Left hindlimb (tissue), 1 donor: ENCODE measurements at regions not wholly inside any gene's neighbourhood (a gene's known extent, or its start where the extent isn't known, plus 50 kb on each side); places are given as distances from the start of the nearest gene placed in this dataset.
A peak's percentile ranks its signal among the peaks of the same experiment; 100 is the strongest.

ENCODE experiments used
- DNase-seq: peaks from one replicate; pipeline ENCODE4 v3.0.0-alpha.2; 2018

GRCh38 chr15:38864122-38864521 is 299.5 kb upstream of the RASGRP1 start:
- DNase-seq = no peak

GRCh38 chr15:38864827-38865581 is 300.4 kb upstream of the RASGRP1 start:
- DNase-seq = peak; percentile 73

- no peak for DNase-seq
Measured at GRCh38 chr15:38867556-38867955, 302.9 kb upstream of the RASGRP1 start.

- no peak for DNase-seq
Measured at GRCh38 chr15:38868326-38869114, 303.9 kb upstream of the RASGRP1 start.

- no peak for DNase-seq
Measured at GRCh38 chr15:38871638-38872037, 307.0 kb upstream of the RASGRP1 start.

- DNase-seq = no peak
Measured at GRCh38 chr15:38872732-38873131, 308.1 kb upstream of the RASGRP1 start.

GRCh38 chr15:38873158-38873557 is 308.5 kb upstream of the RASGRP1 start:
- DNase-seq = no peak

GRCh38 chr15:38874464-38874863 is 309.9 kb upstream of the RASGRP1 start:
- DNase-seq = no peak

- DNase-seq = no peak
Measured at GRCh38 chr15:38876211-38876610, 311.6 kb upstream of the RASGRP1 start.

GRCh38 chr15:38876621-38877020 is 312.0 kb upstream of the RASGRP1 start:
- DNase-seq = no peak

- DNase-seq = no peak
Measured at GRCh38 chr15:38877471-38877870, 312.9 kb upstream of the RASGRP1 start.

- no peak for DNase-seq
Measured at GRCh38 chr15:38878026-38878425, 313.4 kb upstream of the RASGRP1 start.

- DNase-seq = no peak
Measured at GRCh38 chr15:38878926-38879325, 314.3 kb upstream of the RASGRP1 start.

GRCh38 chr15:38879909-38880471 is 315.4 kb upstream of the RASGRP1 start:
- DNase-seq = no peak

GRCh38 chr15:38882221-38882620 is 317.6 kb upstream of the RASGRP1 start:
- DNase-seq = no peak

- DNase-seq = no peak
Measured at GRCh38 chr15:38883987-38884386, 319.4 kb upstream of the RASGRP1 start.

GRCh38 chr15:38885001-38885400 is 320.4 kb upstream of the RASGRP1 start:
- no peak for DNase-seq

GRCh38 chr15:38885471-38885952 is 320.9 kb upstream of the RASGRP1 start:
- DNase-seq = no peak

GRCh38 chr15:38886315-38887163 is 321.9 kb upstream of the RASGRP1 start:
- no peak for DNase-seq

- no peak for DNase-seq
Measured at GRCh38 chr15:38888701-38889221, 324.1 kb upstream of the RASGRP1 start.

GRCh38 chr15:38890194-38890593 is 325.6 kb upstream of the RASGRP1 start:
- no peak for DNase-seq

GRCh38 chr15:38893925-38894242 is 329.3 kb upstream of the RASGRP1 start:
- no peak for DNase-seq
